Fibroblast of lung (primary cell): ENCODE measurements at regions not wholly inside any gene's neighbourhood (a gene's known extent, or its start where the extent isn't known, plus 50 kb on each side); places are given as distances from the start of the nearest gene placed in this dataset.

Source experiments
- EZH2 ChIP-seq: IDR thresholded peaks from 2 replicates; pipeline ENCODE4 v1.5.1; 2012; ENCODE audit warnings: low read length, control low read depth, mild to moderate bottlenecking; ENCODE audit errors: missing control alignments
- TF ChIP-seq, protein P1 (sequence below), 2 donors: IDR thresholded peaks in 1 of 2; conservative IDR thresholded peaks in 1 of 2; 1 replicate in 1 of 2; 2 replicates in 1 of 2; pipeline ENCODE4 v1.5.1; 2011 to 2012; ENCODE audit warnings: low read length in 2 of 2, control low read depth in 1 of 2, inconsistent platforms in 1 of 2, low read depth in 1 of 2, mild to moderate bottlenecking in 1 of 2

DNA sequence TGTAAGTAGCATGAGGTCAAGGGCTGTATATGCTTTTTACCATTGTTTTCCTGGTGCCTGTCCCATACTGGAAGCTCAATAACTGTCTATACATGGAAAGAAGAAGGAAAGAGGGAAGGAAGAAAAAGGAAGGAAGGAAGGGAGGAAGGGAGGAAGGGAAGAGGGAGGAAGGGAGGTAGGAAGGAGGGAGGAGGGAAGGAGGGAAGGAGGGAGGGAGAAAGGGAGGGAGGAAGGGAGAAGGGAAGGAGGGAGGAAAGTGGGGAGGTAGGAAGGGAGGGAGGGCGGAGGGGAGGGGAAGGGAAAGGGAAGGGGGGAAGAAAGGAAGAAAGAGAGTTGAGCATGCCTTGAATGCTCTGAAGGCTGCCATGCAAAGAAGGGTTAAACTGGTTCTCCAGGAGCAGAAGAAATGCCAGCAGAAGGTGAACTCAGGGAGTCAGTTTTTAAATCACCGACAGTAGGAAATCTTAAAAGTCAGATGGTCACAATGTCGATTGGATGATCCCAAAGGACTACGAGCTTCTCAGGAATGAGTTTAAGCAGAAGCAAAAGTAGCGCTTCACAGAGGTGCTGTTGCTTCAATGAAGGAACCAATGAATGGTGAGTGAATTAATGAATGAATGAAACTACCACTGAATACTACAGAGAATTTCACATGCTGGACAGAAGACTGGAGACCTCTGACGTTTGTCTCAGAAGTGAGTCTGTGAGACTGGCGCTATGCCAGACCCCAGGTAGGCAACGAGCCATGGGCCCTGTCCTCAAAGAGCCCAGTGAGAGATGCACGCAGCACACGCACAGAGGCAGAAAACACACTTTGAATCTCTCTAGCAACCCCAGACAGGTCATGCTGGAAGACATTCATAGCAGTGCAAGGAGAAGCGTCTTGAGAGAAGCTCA is 117.6 kb downstream of the MRPL14 start:
- TF ChIP-seq EZH2 = no peak
- TF ChIP-seq, protein P1, sequence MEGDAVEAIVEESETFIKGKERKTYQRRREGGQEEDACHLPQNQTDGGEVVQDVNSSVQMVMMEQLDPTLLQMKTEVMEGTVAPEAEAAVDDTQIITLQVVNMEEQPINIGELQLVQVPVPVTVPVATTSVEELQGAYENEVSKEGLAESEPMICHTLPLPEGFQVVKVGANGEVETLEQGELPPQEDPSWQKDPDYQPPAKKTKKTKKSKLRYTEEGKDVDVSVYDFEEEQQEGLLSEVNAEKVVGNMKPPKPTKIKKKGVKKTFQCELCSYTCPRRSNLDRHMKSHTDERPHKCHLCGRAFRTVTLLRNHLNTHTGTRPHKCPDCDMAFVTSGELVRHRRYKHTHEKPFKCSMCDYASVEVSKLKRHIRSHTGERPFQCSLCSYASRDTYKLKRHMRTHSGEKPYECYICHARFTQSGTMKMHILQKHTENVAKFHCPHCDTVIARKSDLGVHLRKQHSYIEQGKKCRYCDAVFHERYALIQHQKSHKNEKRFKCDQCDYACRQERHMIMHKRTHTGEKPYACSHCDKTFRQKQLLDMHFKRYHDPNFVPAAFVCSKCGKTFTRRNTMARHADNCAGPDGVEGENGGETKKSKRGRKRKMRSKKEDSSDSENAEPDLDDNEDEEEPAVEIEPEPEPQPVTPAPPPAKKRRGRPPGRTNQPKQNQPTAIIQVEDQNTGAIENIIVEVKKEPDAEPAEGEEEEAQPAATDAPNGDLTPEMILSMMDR (conservative IDR thresholded peaks at IDR 0.05 in 1 of 2, IDR thresholded peaks at IDR 0.05 in 1 of 2; ENCODE audit: low read depth in 1 of 2, low read length in 2 of 2) = no peak
